Upper lobe of left lung (tissue), 6 donors: ENCODE measurements at regions not wholly inside any gene's neighbourhood (a gene's known extent, or its start where the extent isn't known, plus 50 kb on each side); places are given as distances from the start of the nearest gene placed in this dataset.

Source experiments
- ATAC-seq, 2 donors: fragments of 200-7000 bp; cut with Tn5 transposase; one replicate each; pipeline ENCODE4 v1.9.1; 2022; ENCODE audit warnings: mild to moderate bottlenecking in 2 of 2, moderate library complexity in 2 of 2; ENCODE audit not compliant: low FRiP score in 2 of 2
- DNase-seq, 2 donors: peaks; one replicate each; pipeline ENCODE4 v3.0.0-alpha.2; 2019 to 2020
- H3K27ac ChIP-seq, 4 donors: fragments of 200-600 bp; sonication (generic); one replicate each; pipeline ENCODE4 v1.5.1; 2016 to 2019
- H3K27me3 ChIP-seq, 4 donors: fragments of 200-600 bp; sonication (generic); one replicate each; pipeline ENCODE4 v1.5.1; 2017 to 2019
- H3K36me3 ChIP-seq, 4 donors: fragments of 200-600 bp; sonication (generic); one replicate each; pipeline ENCODE4 v1.5.1; 2016 to 2019
- H3K4me1 ChIP-seq, 4 donors: fragments of 200-600 bp; sonication (generic); one replicate each; pipeline ENCODE4 v1.5.1; 2018 to 2019
- H3K4me3 ChIP-seq, 4 donors: fragments of 200-600 bp; sonication (generic); one replicate each; pipeline ENCODE4 v1.5.1; 2017 to 2019; ENCODE audit warnings: mild to moderate bottlenecking in 2 of 4, moderate library complexity in 1 of 4
- H3K9me3 ChIP-seq, 4 donors: fragments of 200-600 bp; sonication (generic); one replicate each; pipeline ENCODE4 v1.5.1; 2018 to 2019
- CTCF ChIP-seq, 6 experiments: fragments of 450-650 bp in 4 of 6; fragments of 200-600 bp in 2 of 6; sonication (generic) in 2 of 6; IDR thresholded peaks; one replicate each; pipeline ENCODE4 v1.5.1; 2016 to 2019; ENCODE audit warnings: antibody characterized with exemption in 6 of 6
- EP300 ChIP-seq, 4 donors: sonication (generic); formaldehyde crosslinking; IDR thresholded peaks; one replicate each; pipeline ENCODE4 v1.5.1; 2017; ENCODE audit warnings: antibody characterized with exemption in 4 of 4, control low read depth in 2 of 4
- POLR2A ChIP-seq, 4 donors: fragments of 450-650 bp; IDR thresholded peaks; one replicate each; pipeline ENCODE4 v1.5.1; 2016 to 2017; ENCODE audit warnings: antibody characterized with exemption in 4 of 4, mild to moderate bottlenecking in 2 of 4
- POLR2AphosphoS5 ChIP-seq, 2 donors: sonication (generic); formaldehyde crosslinking; IDR thresholded peaks; one replicate each; pipeline ENCODE4 v1.5.1; 2017; ENCODE audit warnings: antibody characterized with exemption in 2 of 2
- WGBS, 2 donors: methylation state at CpG; one replicate each; pipeline ENCODE4 v1.1.5; 2017 to 2018; 5-methylcytosine and 5-hydroxymethylcytosine counted together
- donor health status: DM: no; HTN: no; CAD: no; lungs with moderate emphysema.
- donor health status: DM: no; HTN: yes; CAD: no; lungs with severe emphysema.

- Histone ChIP-seq H3K4me1 (peaks cover 8 to 19% (median 12%) of the 10 kb centered on the region in 4 donors), H3K4me3 (no peak overlapping the region), H3K27me3 (no peaks in the 10 kb centered on the region), H3K27ac (no peak overlapping the region), H3K9me3 (no peaks in the 10 kb centered on the region), H3K36me3 (no peaks in the 10 kb centered on the region)
- WGBS, 2 donors = 73 to 91% methylated on average over 3 of the region's 3 CpGs
- DNase-seq (no peak), ATAC-seq (no peak)
- TF ChIP-seq POLR2AphosphoS5 (IDR thresholded peaks at IDR 0.05) = no peak
- no peak for TF ChIP-seq EP300 (IDR thresholded peaks at IDR 0.05)
- no peak for TF ChIP-seq CTCF (IDR thresholded peaks at IDR 0.05)
- no peak for TF ChIP-seq POLR2A (IDR thresholded peaks at IDR 0.05)
Observed at GRCh38 chr9:84177407-84177806, 163.2 kb downstream of the SLC28A3 start.

- 74 to 89% methylated on average over 5 of the region's 5 CpGs for WGBS, 2 donors
- ATAC-seq (no peak), DNase-seq (no peak)
- TF ChIP-seq POLR2AphosphoS5 (IDR thresholded peaks at IDR 0.05) = no peak
- TF ChIP-seq EP300 (IDR thresholded peaks at IDR 0.05) = no peak
- TF ChIP-seq POLR2A (IDR thresholded peaks at IDR 0.05) = no peak
- TF ChIP-seq CTCF (IDR thresholded peaks at IDR 0.05) = no peak
- H3K4me3 ChIP-seq = no peak overlapping the region
- no peak overlapping the region for H3K27ac ChIP-seq
- no peaks in the 10 kb centered on the region for H3K36me3 ChIP-seq
- H3K27me3 ChIP-seq = no peaks in the 10 kb centered on the region
- H3K9me3 ChIP-seq = no peaks in the 10 kb centered on the region
- peaks cover 0 to 12% (median 11%) of the 10 kb centered on the region in 4 donors for H3K4me1 ChIP-seq
Observed at GRCh38 chr9:84179531-84179930, 161.0 kb downstream of the SLC28A3 start.

DNA sequence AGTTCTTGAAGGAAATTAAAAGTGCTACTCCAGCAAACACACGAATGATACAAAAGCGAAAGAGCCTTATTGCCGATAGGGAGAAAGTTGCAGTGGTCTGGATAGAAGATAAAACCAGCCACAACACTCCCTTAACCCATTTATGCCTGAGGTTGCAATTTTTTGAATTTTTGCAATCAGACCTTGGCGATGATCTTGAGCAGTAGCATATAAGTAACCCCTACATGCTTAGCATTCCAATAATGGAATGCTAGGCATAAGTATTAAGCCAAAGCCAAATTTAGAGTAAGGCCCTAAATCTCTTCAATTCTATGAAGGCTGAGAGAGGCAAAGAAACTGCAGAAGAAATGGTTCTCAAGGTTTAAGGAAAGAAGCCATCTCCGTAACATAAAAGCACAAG, 153.5 kb downstream of the SLC28A3 start:
- Histone ChIP-seq H3K36me3 (no peaks in the 10 kb centered on the region), H3K4me1 (peaks cover 0 to 6% (median 5%) of the 10 kb centered on the region in 4 donors), H3K9me3 (no peaks in the 10 kb centered on the region), H3K27me3 (no peaks in the 10 kb centered on the region), H3K27ac (no peak overlapping the region), H3K4me3 (no peak overlapping the region)
- WGBS, 2 donors = 65 to 68% methylated on average over 5 of the region's 5 CpGs
- no peak for TF ChIP-seq POLR2AphosphoS5 (IDR thresholded peaks at IDR 0.05)
- no peak for ATAC-seq
- DNase-seq = no peak

- peaks cover 0 to 8% (median 0%) of the 10 kb centered on the region in 4 donors for H3K9me3 ChIP-seq
- no peaks in the 10 kb centered on the region for H3K27me3 ChIP-seq
- no peaks in the 10 kb centered on the region for H3K4me1 ChIP-seq
- no peak for ATAC-seq
- WGBS, 2 donors = 77 to 81% methylated on average over 7 of the region's 7 CpGs
- TF ChIP-seq POLR2AphosphoS5 (IDR thresholded peaks at IDR 0.05) (no peak), POLR2A (IDR thresholded peaks at IDR 0.05) (no peak), CTCF (IDR thresholded peaks at IDR 0.05) (no peak), EP300 (IDR thresholded peaks at IDR 0.05) (no peak)
- H3K27ac ChIP-seq = no peak overlapping the region
- no peak for DNase-seq
- no peak overlapping the region for H3K4me3 ChIP-seq
- no peaks in the 10 kb centered on the region for H3K36me3 ChIP-seq
Observed at GRCh38 chr9:84189904-84190303, 150.7 kb downstream of the SLC28A3 start.

DNA sequence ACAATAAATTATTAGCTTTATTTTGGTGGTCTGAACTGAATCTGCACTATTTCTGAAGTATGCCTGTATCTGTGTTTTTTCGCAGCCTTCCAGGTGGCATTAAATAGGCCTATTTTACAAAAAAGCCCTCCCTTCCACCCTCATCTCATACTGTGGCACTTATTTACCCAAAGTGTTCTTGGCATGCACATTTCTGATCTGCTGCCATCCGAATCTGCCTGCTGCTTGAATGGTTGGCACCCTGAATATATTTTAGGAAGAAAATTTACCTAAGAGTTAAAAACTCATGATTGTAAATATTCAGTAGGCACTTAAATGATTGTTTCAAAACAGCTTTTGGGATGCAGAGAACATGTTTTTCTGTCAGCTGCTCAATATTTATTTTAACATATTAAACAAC, 150.1 kb downstream of the SLC28A3 start:
- 85 to 86% methylated on average over 2 of the region's 2 CpGs for WGBS, 2 donors
- H3K4me1 ChIP-seq = no peaks in the 10 kb centered on the region

More for the DNA sequence above, 150.1 kb downstream of the SLC28A3 start:
- ATAC-seq (no peak), DNase-seq (no peak)
- Histone ChIP-seq H3K27ac (no peak overlapping the region), H3K36me3 (no peaks in the 10 kb centered on the region), H3K9me3 (peaks cover 0 to 8% (median 0%) of the 10 kb centered on the region in 4 donors), H3K4me3 (no peak overlapping the region), H3K27me3 (no peaks in the 10 kb centered on the region)
- TF ChIP-seq POLR2AphosphoS5 (IDR thresholded peaks at IDR 0.05) (no peak), POLR2A (IDR thresholded peaks at IDR 0.05) (no peak), CTCF (IDR thresholded peaks at IDR 0.05) (no peak), EP300 (IDR thresholded peaks at IDR 0.05) (no peak)
